Endodermal cell (in vitro differentiated cells): ENCODE measurements at regions not wholly inside any gene's neighbourhood (a gene's known extent, or its start where the extent isn't known, plus 50 kb on each side); places are given as distances from the start of the nearest gene placed in this dataset.

Source experiments
- DNase-seq: peaks from one replicate; pipeline ENCODE4 v3.0.0-alpha.2; 2017
- H3K27ac ChIP-seq: 2 replicates; pipeline ENCODE4 v1.5.1; 2013; ENCODE audit warnings: mild to moderate bottlenecking, low read depth, low read length, moderate library complexity
- H3K27me3 ChIP-seq: 2 replicates; pipeline ENCODE4 v1.6.1; 2013; ENCODE audit warnings: mild to moderate bottlenecking, low read length, moderate library complexity; ENCODE audit not compliant: insufficient read depth, control insufficient read depth, poor library complexity, severe bottlenecking
- H3K36me3 ChIP-seq: 2 replicates; pipeline ENCODE4 v1.7.0; 2013; ENCODE audit warnings: mild to moderate bottlenecking, low read length, moderate library complexity; ENCODE audit not compliant: control insufficient read depth, insufficient read depth
- H3K4me1 ChIP-seq: one replicate; pipeline ENCODE4 v1.7.0; 2013; ENCODE audit warnings: low read length; ENCODE audit not compliant: control insufficient read depth, insufficient read depth
- H3K4me3 ChIP-seq: 2 replicates; pipeline ENCODE4 v1.5.1; 2013; ENCODE audit warnings: mild to moderate bottlenecking, low read length, moderate library complexity
- H3K9ac ChIP-seq: 2 replicates; pipeline ENCODE4 v1.6.1; 2013; ENCODE audit warnings: mild to moderate bottlenecking, low read length, moderate library complexity; ENCODE audit not compliant: poor library complexity, severe bottlenecking; ENCODE audit errors: extremely low read depth
- H3K9me3 ChIP-seq: 2 replicates; pipeline ENCODE4 v1.6.1; 2013; ENCODE audit warnings: mild to moderate bottlenecking, low read length, moderate library complexity; ENCODE audit not compliant: control insufficient read depth
- H3K27ac Mint-ChIP-seq: 2 replicates; pipeline ENCODE4 v1.8.0; 2020; ENCODE audit warnings: mixed read lengths
- H3K27me3 Mint-ChIP-seq: 2 replicates; pipeline ENCODE4 v1.8.0; 2021; ENCODE audit warnings: mild to moderate bottlenecking, mixed read lengths; ENCODE audit not compliant: insufficient read depth
- H3K36me3 Mint-ChIP-seq: 2 replicates; pipeline ENCODE4 v1.8.0; 2020; ENCODE audit warnings: low read depth, mixed read lengths
- H3K4me1 Mint-ChIP-seq: 2 replicates; pipeline ENCODE4 v1.8.0; 2020; ENCODE audit warnings: mixed read lengths
- H3K4me3 Mint-ChIP-seq: 2 replicates; pipeline ENCODE4 v1.8.0; 2020; ENCODE audit warnings: mild to moderate bottlenecking, moderate library complexity, mixed read lengths
- H3K9me3 Mint-ChIP-seq: 2 replicates; pipeline ENCODE4 v1.8.0; 2020; ENCODE audit warnings: mild to moderate bottlenecking, mixed read lengths
- CTCF ChIP-seq: fragments of 200-600 bp; sonication (generic); conservative IDR thresholded peaks from 2 replicates; pipeline ENCODE4 v1.5.0; 2021; ENCODE audit warnings: antibody characterized with exemption, mild to moderate bottlenecking
- WGBS, 2 experiments: methylation state at CpG; one replicate each; pipeline versions ENCODE4 v1.1.5 to v1.1.7; 2013; ENCODE audit warnings: missing lambda C conversion rate in 2 of 2, mixed read lengths in 1 of 2; ENCODE audit not compliant: insufficient coverage in 1 of 2, insufficient read length in 1 of 2; 5-methylcytosine and 5-hydroxymethylcytosine counted together

- Histone ChIP-seq H3K9ac (no peak overlapping the region), H3K27me3 (no peaks in the 10 kb centered on the region), H3K4me3 (no peak overlapping the region), H3K4me1 (no peaks in the 10 kb centered on the region), H3K36me3 (no peaks in the 10 kb centered on the region), H3K9me3 (no peaks in the 10 kb centered on the region), H3K27ac (no peak overlapping the region)
- no peak for TF ChIP-seq CTCF
- DNase-seq: no peak
- H3K4me1 Mint-ChIP-seq: peaks cover 13% of the 10 kb centered on the region
- no peaks in the 10 kb centered on the region for H3K27me3 Mint-ChIP-seq
- H3K36me3 Mint-ChIP-seq: no peaks in the 10 kb centered on the region
- no peak overlapping the region for H3K4me3 Mint-ChIP-seq
- peaks cover under 1% of the 10 kb centered on the region for H3K9me3 Mint-ChIP-seq
- 96% methylated on average over 4 of the region's 4 CpGs; no CpG with 5 or more reads in 1 of the 2 experiments for WGBS, 2 experiments
- no peak overlapping the region for H3K27ac Mint-ChIP-seq
Measured at GRCh38 chr21:16863908-16864307, 648.9 kb upstream of the CXADR start.

GRCh38 chr21:16865632-16866031 is 647.2 kb upstream of the CXADR start:
- no peak for DNase-seq
- H3K9me3 Mint-ChIP-seq: no peaks in the 10 kb centered on the region
- no peak overlapping the region for H3K27ac Mint-ChIP-seq
- Histone ChIP-seq H3K36me3 (no peaks in the 10 kb centered on the region), H3K9ac (no peak overlapping the region), H3K4me1 (no peaks in the 10 kb centered on the region), H3K27me3 (no peaks in the 10 kb centered on the region), H3K4me3 (no peak overlapping the region), H3K27ac (no peak overlapping the region), H3K9me3 (no peaks in the 10 kb centered on the region)
- H3K4me1 Mint-ChIP-seq: peaks cover 9% of the 10 kb centered on the region
- no peak overlapping the region for H3K4me3 Mint-ChIP-seq
- no peak for TF ChIP-seq CTCF
- no peaks in the 10 kb centered on the region for H3K36me3 Mint-ChIP-seq
- H3K27me3 Mint-ChIP-seq: no peaks in the 10 kb centered on the region

DNA sequence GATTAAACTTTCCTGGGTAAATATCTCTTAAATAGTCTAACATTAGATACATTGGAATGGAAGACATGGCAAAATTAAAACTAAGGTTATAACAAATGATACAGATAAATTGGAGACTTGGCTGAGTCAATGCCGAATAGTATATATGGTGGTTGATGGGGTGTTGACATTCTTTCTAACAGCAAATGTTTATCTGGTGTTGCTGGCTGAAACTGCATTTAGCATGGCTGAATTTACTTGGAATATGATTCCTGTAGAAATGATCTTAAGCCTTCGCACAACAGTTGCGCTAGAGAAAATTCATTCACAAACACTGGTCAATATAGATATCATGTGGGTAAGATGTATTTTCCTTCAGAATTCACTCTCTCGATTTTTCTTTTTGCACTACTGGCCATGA is 646.0 kb upstream of the CXADR start:
- H3K36me3 Mint-ChIP-seq: no peaks in the 10 kb centered on the region
- Histone ChIP-seq H3K27me3 (no peaks in the 10 kb centered on the region), H3K4me1 (no peaks in the 10 kb centered on the region), H3K27ac (no peak overlapping the region), H3K4me3 (no peak overlapping the region), H3K9ac (no peak overlapping the region), H3K36me3 (no peaks in the 10 kb centered on the region), H3K9me3 (no peaks in the 10 kb centered on the region)
- peaks cover 2% of the 10 kb centered on the region for H3K4me1 Mint-ChIP-seq
- H3K27ac Mint-ChIP-seq: no peak overlapping the region
- WGBS, 2 experiments: 86 to 100% methylated on average over 3 to 4 of the region's 4 CpGs
- DNase-seq: no peak
- H3K27me3 Mint-ChIP-seq: no peaks in the 10 kb centered on the region
- no peaks in the 10 kb centered on the region for H3K9me3 Mint-ChIP-seq
- H3K4me3 Mint-ChIP-seq: no peak overlapping the region
- TF ChIP-seq CTCF: no peak
